ENCODE measurements at regions not wholly inside any gene's neighbourhood (a gene's known extent, or its start where the extent isn't known, plus 50 kb on each side); places are given as distances from the start of the nearest gene placed in this dataset.

GRCh38 chr6:78390066-78390465 is 477.3 kb upstream of the IRAK1BP1 start:
- DNase-seq (ENCODE audit: low spot score), result no peak

- no peak for DNase-seq (ENCODE audit: low spot score)
Observed at GRCh38 chr6:78397499-78397898, 469.9 kb upstream of the IRAK1BP1 start.

- DNase-seq (ENCODE audit: low spot score), result no peak
Observed at GRCh38 chr6:78398292-78398691, 469.1 kb upstream of the IRAK1BP1 start.

DNA sequence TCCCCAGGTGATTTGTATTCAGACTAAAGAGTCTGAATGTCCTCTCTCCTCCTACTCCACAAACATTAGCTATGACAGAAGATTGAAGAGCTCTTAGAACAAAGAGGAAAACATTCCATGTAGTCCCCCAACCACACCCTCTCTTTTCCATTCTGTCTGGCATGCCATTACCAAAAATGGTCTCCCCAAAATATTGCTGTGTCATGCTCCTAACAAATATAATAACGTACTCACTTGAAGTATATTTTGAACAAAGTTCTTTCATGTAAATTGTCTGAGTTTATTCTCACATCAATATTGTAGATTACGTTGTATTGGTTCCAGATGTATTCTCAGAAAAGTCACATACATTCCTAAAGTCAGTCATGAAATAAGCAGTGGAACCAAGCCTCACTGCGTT is 467.3 kb upstream of the IRAK1BP1 start:
- no peak for DNase-seq (ENCODE audit: low spot score)

DNA sequence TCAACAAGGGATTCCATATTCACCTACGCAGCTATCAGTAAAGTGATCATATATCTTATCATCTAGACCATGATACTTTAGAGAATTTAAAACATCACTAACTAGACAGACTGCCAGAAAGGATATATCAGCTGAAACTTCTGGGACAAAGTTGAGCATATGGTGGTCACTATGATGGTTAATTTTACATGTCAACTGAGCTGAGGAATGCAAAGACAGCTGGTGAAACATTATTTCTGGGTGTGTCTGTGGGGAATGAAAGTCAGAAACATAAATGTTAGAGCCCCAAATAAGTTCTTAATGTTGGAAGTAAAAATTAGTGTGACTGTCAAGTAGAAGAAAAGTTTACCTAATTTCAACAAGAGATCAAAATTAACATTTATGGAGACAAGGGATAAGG is 440.0 kb upstream of the IRAK1BP1 start:
- no peak for DNase-seq (ENCODE audit: low spot score)

DNA sequence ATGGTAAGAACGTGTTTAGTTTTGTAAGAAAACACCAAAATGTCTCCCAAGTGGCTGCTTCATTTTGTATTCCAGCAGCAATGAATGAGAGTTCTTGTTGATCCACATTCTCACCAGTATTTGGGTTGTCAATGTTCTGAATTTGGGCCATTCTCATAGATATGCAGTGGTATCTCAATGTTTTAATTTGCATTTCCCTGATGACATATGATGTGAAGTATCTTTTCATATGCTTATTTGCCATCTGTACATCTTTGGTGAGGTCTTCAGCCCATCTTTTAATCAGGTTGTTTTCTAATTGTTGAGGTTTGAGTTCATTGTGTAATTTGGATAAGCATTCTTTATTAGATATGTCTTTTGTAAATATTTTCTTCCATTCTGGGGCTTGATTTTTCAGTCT is 436.8 kb upstream of the IRAK1BP1 start:
- DNase-seq (ENCODE audit: low spot score), result no peak

GRCh38 chr6:78435671-78436070 is 431.7 kb upstream of the IRAK1BP1 start:
- DNase-seq (ENCODE audit: low spot score), result no peak

DNA sequence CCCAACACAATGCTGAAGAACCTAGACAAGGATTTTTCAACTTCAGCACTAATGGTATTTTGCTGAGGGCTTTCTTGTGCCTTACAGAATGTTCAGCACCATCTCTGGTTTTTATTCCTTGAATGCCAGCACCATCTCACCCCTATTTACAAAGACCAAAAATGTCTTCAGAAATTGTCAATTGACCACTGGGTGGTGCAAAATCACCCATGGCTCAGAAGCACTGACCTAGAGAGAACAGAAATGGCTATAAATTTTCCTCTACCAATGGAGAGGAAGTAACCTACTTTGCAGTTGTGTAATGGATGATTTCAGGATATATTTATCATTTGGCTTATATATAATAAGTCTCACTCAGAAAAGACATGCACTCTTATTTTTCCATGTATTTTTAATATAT is 431.0 kb upstream of the IRAK1BP1 start:
- peak; percentile 20 for DNase-seq (ENCODE audit: low spot score)

- no peak for DNase-seq (ENCODE audit: low spot score)
Observed at GRCh38 chr6:78438135-78438534, 429.2 kb upstream of the IRAK1BP1 start.

GRCh38 chr6:78460711-78461110 is 406.6 kb upstream of the IRAK1BP1 start:
- DNase-seq (ENCODE audit: low spot score), result no peak

DNA sequence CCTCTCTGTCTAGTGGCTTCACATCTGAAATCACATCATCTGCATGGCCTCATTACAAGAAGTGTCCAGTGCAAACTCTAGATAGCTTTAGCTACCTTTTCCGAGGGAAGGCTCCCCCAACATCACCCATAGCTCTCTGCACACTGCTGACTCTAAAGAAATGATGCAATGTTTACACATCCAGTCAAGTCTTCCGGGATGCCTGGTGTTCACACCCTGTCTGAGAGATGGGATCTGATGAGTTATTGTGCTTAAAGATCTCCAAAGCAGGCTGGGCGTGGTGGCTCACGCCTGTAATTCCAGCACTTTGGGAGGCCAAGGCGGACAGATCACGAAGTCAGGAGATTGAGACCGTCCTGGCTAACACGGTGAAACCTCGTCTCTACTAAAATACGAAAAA is 404.6 kb upstream of the IRAK1BP1 start:
- no peak for DNase-seq (ENCODE audit: low spot score)

- no peak for DNase-seq (ENCODE audit: low spot score)
Observed at GRCh38 chr6:78465059-78465634, 402.2 kb upstream of the IRAK1BP1 start.

GRCh38 chr6:78476561-78476960 is 390.8 kb upstream of the IRAK1BP1 start:
- no peak for DNase-seq (ENCODE audit: low spot score)

DNA sequence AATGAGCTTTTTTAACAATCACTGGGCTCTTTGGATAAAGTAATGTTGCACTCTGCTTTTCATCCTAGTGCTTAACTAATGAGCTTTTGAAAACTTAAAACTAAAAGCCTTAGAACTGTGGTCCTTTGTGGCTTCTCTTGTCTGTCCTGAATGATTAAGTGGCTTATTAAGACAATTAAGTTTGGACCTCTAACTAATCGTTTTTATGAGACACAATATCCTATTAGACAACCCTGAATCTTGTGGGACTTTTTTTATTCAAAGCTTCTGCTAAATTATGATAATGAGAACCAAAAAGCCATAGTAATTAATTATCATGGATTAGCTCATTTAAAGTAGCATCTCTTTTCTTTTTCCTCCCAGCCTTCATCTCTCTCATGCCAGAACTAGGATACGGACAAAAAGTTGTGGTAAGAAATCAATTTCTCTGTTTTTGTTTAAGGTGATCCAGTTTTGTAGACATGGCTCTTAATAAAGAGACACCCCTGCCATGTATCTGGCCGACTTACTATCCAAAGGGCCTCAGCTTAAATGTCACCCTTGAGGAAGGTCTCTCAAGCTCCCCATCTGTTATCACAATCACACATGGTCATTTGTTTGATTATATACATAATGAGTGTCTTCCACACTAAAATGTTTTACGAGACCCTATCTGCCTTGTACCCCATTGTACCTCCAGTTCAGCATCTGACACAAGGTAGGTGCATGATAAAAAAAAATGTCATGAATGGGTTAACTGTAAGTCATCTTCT is 384.4 kb upstream of the IRAK1BP1 start:
- no peak for DNase-seq (ENCODE audit: low spot score)

- no peak for DNase-seq (ENCODE audit: low spot score)
Observed at GRCh38 chr6:78483553-78484197, 383.7 kb upstream of the IRAK1BP1 start.

GRCh38 chr6:78484198-78485064 is 382.9 kb upstream of the IRAK1BP1 start:
- DNase-seq (ENCODE audit: low spot score), result no peak

DNA sequence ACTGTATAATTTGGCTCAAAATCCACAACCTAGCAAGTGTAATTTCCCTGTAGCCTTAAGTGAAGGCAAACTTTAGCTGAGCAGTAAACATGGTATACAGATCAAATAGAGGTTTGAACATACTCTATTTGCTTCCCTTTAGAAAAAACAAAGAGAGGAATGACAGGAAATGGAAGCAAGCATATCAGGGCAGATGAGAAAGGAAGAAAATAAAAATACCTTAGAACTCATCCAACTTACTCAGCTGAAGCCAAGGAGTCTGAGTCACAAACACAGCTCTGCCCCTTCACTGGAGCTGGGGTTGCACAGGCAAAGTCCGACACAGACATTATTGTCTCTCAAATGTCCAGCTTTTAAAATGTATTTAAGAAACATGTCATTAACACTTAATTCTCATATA is 379.9 kb upstream of the IRAK1BP1 start:
- DNase-seq (ENCODE audit: low spot score), result no peak

DNA sequence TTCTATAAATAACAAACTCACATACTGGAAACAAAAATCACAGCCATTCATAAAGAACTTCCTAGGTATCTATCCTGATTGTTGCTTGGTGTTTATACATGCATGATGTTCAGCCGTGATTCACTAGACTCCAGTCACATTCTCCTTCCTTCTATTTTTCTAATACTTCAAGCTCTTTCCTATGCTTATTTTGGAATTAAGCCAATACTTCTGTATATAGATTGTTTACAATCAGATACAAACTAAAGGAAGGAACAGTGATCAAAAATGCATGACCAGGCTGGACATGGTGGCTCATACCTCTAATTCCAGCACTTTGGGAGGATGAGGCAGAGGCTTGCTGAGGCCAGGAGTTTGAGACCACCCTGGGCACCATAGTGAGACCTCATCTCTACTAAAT is 377.5 kb upstream of the IRAK1BP1 start:
- no peak for DNase-seq (ENCODE audit: low spot score)

- no peak for DNase-seq (ENCODE audit: low spot score)
Observed at GRCh38 chr6:78492351-78493017, 374.9 kb upstream of the IRAK1BP1 start.

DNA sequence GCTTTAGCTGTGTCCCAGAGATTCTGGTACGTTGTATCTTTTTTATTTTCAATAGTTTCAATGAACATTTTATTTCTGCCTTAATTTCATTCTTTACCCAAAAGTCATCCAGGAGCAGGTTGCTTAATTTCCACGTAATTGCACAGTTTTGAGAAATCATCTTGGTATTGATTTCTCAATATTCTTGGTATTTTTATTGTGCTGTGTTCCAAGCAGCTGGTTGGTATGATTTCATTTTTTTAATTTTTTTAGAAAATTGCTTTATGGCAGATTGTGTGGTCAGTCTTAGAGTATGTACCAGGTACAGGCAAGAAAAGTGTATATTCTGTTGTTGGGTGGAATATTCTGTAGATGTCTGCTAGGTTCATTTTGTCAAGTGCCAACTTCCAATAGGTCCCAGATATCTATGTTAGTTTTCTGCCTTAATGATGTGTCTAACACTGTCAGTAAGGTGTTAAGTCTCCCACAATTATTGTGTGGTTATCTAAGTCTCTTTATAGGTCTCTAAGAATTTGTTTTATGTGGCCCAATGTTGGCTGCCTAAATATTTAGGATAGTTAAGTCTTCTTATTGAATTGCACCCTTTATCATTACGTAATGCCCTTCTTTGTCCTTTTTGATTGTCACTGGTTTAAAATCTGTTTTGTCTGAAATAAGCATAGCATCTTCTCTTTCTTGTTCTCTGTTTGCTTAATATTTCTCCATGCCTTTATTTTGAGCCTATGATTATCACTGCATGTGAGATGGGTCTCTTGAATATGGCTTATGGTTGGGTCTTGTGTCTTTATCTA is 366.9 kb upstream of the IRAK1BP1 start:
- no peak for DNase-seq (ENCODE audit: low spot score)

- no peak for DNase-seq (ENCODE audit: low spot score)
Observed at GRCh38 chr6:78502386-78502887, 364.9 kb upstream of the IRAK1BP1 start.

Measured in iPS-NIHi11 (cell line).